CD14-positive monocyte (primary cell): ENCODE measurements at regions not wholly inside any gene's neighbourhood (a gene's known extent, or its start where the extent isn't known, plus 50 kb on each side); places are given as distances from the start of the nearest gene placed in this dataset.

Source experiments
- DNase-seq, 3 donors: peaks; one replicate each; pipeline ENCODE4 v3.0.0-alpha.2; 2011 to 2022
- H2AFZ ChIP-seq: 2 replicates; pipeline ENCODE4 v1.6.0; 2012; ENCODE audit warnings: mild to moderate bottlenecking, low read depth, low read length, inconsistent platforms; ENCODE audit not compliant: insufficient read depth, poor library complexity, severe bottlenecking
- H3K27ac ChIP-seq, 2 donors: 1 replicate in 1 of 2; 2 replicates in 1 of 2; pipeline ENCODE4 v1.5.1; 2012 to 2013; ENCODE audit warnings: low read length in 2 of 2, control low read depth in 1 of 2, inconsistent platforms in 1 of 2, low read depth in 1 of 2, mild to moderate bottlenecking in 1 of 2
- H3K27me3 ChIP-seq, 2 donors: one replicate each; pipeline versions ENCODE4 v1.6.0 to v1.6.1; 2011 to 2013; ENCODE audit warnings: low read length in 2 of 2; ENCODE audit not compliant: control insufficient read depth in 2 of 2, insufficient read depth in 2 of 2
- H3K36me3 ChIP-seq, 2 donors: replicated peaks in 1 of 2; 1 replicate in 1 of 2; 2 replicates in 1 of 2; pipeline versions ENCODE4 v1.5.1 to v1.6.1; 2012 to 2013; ENCODE audit warnings: low read length in 2 of 2, control low read depth in 1 of 2, inconsistent platforms in 1 of 2, mild to moderate bottlenecking in 1 of 2; ENCODE audit not compliant: insufficient read depth in 2 of 2, control insufficient read depth in 1 of 2
- H3K4me1 ChIP-seq, 2 donors: 1 replicate in 1 of 2; 2 replicates in 1 of 2; pipeline versions ENCODE4 v1.5.1 to v1.6.1; 2012 to 2013; ENCODE audit warnings: low read length in 2 of 2, control low read depth in 1 of 2, inconsistent platforms in 1 of 2, mild to moderate bottlenecking in 1 of 2, moderate library complexity in 1 of 2; ENCODE audit not compliant: insufficient read depth in 2 of 2, control insufficient read depth in 1 of 2
- H3K4me2 ChIP-seq: replicated peaks from 2 replicates; pipeline ENCODE3; 2012; ENCODE audit warnings: low read length, moderate library complexity, mild to moderate bottlenecking; ENCODE audit not compliant: poor library complexity, severe bottlenecking; ENCODE audit errors: extremely low read depth
- H3K4me3 ChIP-seq, 3 experiments: fragments of 200-600 bp in 1 of 3; sonication (generic) in 1 of 3; replicated peaks in 1 of 3; 1 replicate in 2 of 3; 2 replicates in 1 of 3; pipeline ENCODE4 v1.5.1; 2011 to 2013; ENCODE audit warnings: low read length in 3 of 3, mild to moderate bottlenecking in 3 of 3, control low read depth in 2 of 3, low read depth in 2 of 3, inconsistent platforms in 1 of 3, moderate library complexity in 1 of 3
- H3K79me2 ChIP-seq: 2 replicates; pipeline ENCODE4 v1.6.0; 2012; ENCODE audit warnings: mild to moderate bottlenecking, control low read depth, inconsistent platforms, low read length, moderate library complexity; ENCODE audit not compliant: insufficient read depth
- H3K9ac ChIP-seq: 2 replicates; pipeline ENCODE4 v1.6.0; 2017; ENCODE audit warnings: low read length, mild to moderate bottlenecking; ENCODE audit not compliant: insufficient read depth, poor library complexity, severe bottlenecking
- H3K9me3 ChIP-seq, 2 donors: replicated peaks in 1 of 2; 1 replicate in 1 of 2; 2 replicates in 1 of 2; pipeline versions ENCODE4 v1.5.1 to v1.6.1; 2012 to 2013; ENCODE audit warnings: low read length in 2 of 2, control low read depth in 1 of 2; ENCODE audit not compliant: control insufficient read depth in 1 of 2, insufficient read depth in 1 of 2
- H4K20me1 ChIP-seq: 2 replicates; pipeline ENCODE4 v1.6.0; 2012; ENCODE audit warnings: mild to moderate bottlenecking, low read length, control low read depth, moderate library complexity; ENCODE audit not compliant: insufficient read depth
- H3K27ac Mint-ChIP-seq, 7 donors: one replicate each; pipeline ENCODE4 v1.8.0; 2020; ENCODE audit warnings: mild to moderate bottlenecking in 7 of 7, mixed read lengths in 7 of 7, moderate library complexity in 6 of 7, inconsistent platforms in 2 of 7
- H3K27me3 Mint-ChIP-seq, 3 donors: one replicate each; pipeline ENCODE4 v1.8.0; 2021 to 2022; ENCODE audit warnings: low read depth in 3 of 3, mild to moderate bottlenecking in 3 of 3, mixed read lengths in 3 of 3, moderate library complexity in 3 of 3, inconsistent platforms in 1 of 3
- H3K36me3 Mint-ChIP-seq, 2 donors: one replicate each; pipeline ENCODE4 v1.8.0; 2020; ENCODE audit warnings: mixed read lengths in 2 of 2, inconsistent platforms in 1 of 2, mild to moderate bottlenecking in 1 of 2
- H3K4me1 Mint-ChIP-seq: one replicate; pipeline ENCODE4 v1.8.0; 2020; ENCODE audit warnings: mild to moderate bottlenecking, mixed read lengths
- H3K4me3 Mint-ChIP-seq, 2 donors: one replicate each; pipeline ENCODE4 v1.8.0; 2020; ENCODE audit warnings: mild to moderate bottlenecking in 2 of 2, mixed read lengths in 2 of 2, moderate library complexity in 1 of 2
- H3K9me3 Mint-ChIP-seq, 7 donors: one replicate each; pipeline ENCODE4 v1.8.0; 2020 to 2022; ENCODE audit warnings: mixed read lengths in 7 of 7, mild to moderate bottlenecking in 6 of 7, moderate library complexity in 6 of 7, inconsistent platforms in 2 of 7
- CTCF ChIP-seq: fragments of 200-600 bp; IDR thresholded peaks from one replicate; pipeline ENCODE4 v1.8.0; 2022; ENCODE audit warnings: antibody characterized with exemption, mild to moderate bottlenecking
- WGBS: methylation state at CpG from one replicate; pipeline ENCODE4 v1.1.5; 2013; ENCODE audit warnings: missing lambda C conversion rate; ENCODE audit not compliant: insufficient coverage; 5-methylcytosine and 5-hydroxymethylcytosine counted together
- intact Hi-C, 2 donors: fragments of 100-400 bp; cut with micrococcal nuclease; formaldehyde crosslinking; loops; one replicate each; pipeline versions ENCODE4 v1.15.0 to v1.15.1; 2023

DNA sequence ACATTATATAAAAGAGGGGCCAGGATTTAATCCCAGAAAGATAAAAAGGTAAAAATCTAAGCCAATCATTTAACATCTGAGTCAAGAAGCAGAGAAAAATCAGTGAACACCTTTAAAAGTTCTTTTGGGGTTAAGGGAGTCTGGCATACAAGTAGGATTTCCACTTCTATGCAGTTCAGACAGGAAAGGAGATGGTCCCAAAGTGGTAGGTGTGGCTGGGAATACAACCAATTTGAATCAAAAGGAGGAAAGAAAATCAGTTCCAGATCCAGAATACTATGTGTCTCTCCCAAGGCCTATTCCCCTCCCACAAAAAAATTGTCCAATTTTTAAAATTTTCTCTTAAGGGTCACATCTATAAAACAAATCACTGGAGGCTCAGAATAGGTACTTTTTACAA is 167.4 kb downstream of the PHLDA1 start:
- H3K79me2 ChIP-seq, result no peaks in the 10 kb centered on the region
- no peak overlapping the region for H3K9ac ChIP-seq
- no peaks in the 10 kb centered on the region for H3K36me3 ChIP-seq
- TF ChIP-seq CTCF, result no peak
- Mint-ChIP-seq H3K4me3 (no peak overlapping the region), H3K27me3 (peaks cover 4 to 7% (median 5%) of the 10 kb centered on the region in 3 donors), H3K9me3 (peaks cover 0 to 4% (median 0%) of the 10 kb centered on the region in 7 donors), H3K27ac (no peak overlapping the region), H3K4me1 (no peaks in the 10 kb centered on the region), H3K36me3 (no peaks in the 10 kb centered on the region)
- no peaks in the 10 kb centered on the region for H3K27me3 ChIP-seq
- no peaks in the 10 kb centered on the region for H4K20me1 ChIP-seq
- H3K4me3 ChIP-seq, result no peak overlapping the region
- no peak overlapping the region for H3K4me2 ChIP-seq
- no peak overlapping the region for H2AFZ ChIP-seq
- DNase-seq, result no peak
- H3K4me1 ChIP-seq, result no peaks in the 10 kb centered on the region
- intact Hi-C loops, result no loop called here
- no peak overlapping the region for H3K27ac ChIP-seq
- no peaks in the 10 kb centered on the region for H3K9me3 ChIP-seq

GRCh38 chr12:75863533-75863932 is 168.0 kb downstream of the PHLDA1 start:
- no peaks in the 10 kb centered on the region for H4K20me1 ChIP-seq
- no peak for TF ChIP-seq CTCF
- intact Hi-C loops, result no loop called here
- WGBS, result 84% methylated on average over 4 of the region's 7 CpGs
- no peak for DNase-seq
- no peaks in the 10 kb centered on the region for H3K9me3 ChIP-seq
- Mint-ChIP-seq H3K9me3 (peaks cover 0 to 4% (median 0%) of the 10 kb centered on the region in 7 donors), H3K36me3 (no peaks in the 10 kb centered on the region), H3K27me3 (peaks cover 4 to 7% (median 5%) of the 10 kb centered on the region in 3 donors), H3K4me1 (no peaks in the 10 kb centered on the region), H3K27ac (no peak overlapping the region), H3K4me3 (no peak overlapping the region)
- no peaks in the 10 kb centered on the region for H3K4me1 ChIP-seq
- H3K9ac ChIP-seq, result no peak overlapping the region
- H3K4me3 ChIP-seq, result no peak overlapping the region
- H3K4me2 ChIP-seq, result no peak overlapping the region
- no peaks in the 10 kb centered on the region for H3K27me3 ChIP-seq
- H2AFZ ChIP-seq, result no peak overlapping the region
- H3K27ac ChIP-seq, result no peak overlapping the region
- H3K79me2 ChIP-seq, result no peaks in the 10 kb centered on the region
- H3K36me3 ChIP-seq, result no peaks in the 10 kb centered on the region
